SIG-M5 treated with dmso at 0.1 percent for 504 hours (cell line): ENCODE measurements at regions not wholly inside any gene's neighbourhood (a gene's known extent, or its start where the extent isn't known, plus 50 kb on each side); places are given as distances from the start of the nearest gene placed in this dataset.
A peak's percentile ranks its signal among the peaks of the same experiment; 100 is the strongest.

ENCODE experiments used
- DNase-seq: peaks from one replicate; lab custom pipeline; 2025; ENCODE audit not compliant: unreplicated experiment; lab: John Stamatoyannopoulos, UW

DNA sequence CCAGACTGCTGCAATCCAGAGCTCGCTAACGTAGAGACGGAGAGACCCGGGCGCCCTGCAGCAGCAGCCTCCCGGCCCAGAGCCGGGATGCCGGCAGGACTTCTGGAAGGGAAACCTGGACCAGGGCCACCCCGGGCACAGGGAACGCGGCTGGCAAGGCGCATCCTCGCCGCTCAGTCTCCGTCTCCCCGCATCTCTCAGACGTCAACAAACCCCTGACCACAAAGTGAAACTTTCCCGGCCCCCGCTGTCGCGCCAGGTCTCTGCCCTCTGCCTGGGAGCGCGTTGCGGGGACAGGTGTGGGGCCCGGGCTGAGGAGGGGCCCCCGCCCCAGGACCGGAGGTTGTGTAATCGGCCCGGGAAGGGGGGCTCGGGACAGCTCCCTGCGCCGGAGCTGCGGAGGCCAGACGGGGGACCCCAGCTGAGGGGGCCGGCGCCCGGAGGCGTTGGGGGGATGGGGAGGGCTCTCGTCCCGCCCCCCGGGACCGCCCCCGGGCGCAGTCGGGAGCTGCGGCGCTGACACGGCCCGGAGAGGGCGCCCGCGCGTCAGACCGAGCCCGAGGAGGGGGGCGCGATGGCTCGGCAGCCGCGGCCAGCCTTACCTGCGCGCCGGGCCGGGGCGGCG is 116.6 kb upstream of the HIVEP3 start:
- DNase-seq: no peak

DNA sequence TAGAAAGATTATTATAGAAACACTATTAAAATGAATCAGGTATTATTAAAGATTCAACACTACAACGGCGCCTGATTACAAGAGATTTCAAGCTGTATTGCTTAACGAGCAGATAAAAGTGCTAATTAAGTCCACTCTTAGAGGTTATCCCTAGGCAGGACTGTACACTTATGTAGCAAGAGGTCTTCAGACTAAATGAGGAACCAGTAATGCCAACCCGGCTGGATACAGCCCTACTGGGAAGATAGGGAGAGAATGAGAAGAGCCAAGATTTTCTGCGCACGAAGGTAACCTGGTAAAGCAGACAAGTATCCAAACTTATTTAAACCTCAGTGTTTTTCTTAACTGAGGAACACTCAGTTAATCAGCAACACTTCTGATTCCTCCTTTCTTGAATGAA is 115.7 kb upstream of the HIVEP3 start:
- DNase-seq: peak; percentile 39

DNA sequence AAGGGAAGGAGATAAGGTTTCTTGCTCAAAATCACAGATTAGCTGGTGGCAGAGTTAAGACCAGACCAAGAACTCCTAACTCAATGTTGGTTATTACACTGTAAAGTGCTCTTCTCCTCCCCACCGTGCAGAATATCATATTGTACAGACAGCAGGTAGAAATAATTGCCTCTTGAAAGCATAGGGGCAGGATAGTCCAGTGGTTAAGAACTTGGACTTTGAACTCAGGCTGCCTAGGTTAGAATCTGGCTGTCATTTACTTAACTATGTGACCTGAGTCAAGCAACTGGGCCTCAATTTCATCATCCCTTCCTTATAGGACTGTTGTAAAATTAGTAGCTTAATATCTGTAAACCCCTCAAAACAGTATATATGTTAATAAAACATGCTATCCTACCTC is 114.9 kb upstream of the HIVEP3 start:
- no peak for DNase-seq

DNA sequence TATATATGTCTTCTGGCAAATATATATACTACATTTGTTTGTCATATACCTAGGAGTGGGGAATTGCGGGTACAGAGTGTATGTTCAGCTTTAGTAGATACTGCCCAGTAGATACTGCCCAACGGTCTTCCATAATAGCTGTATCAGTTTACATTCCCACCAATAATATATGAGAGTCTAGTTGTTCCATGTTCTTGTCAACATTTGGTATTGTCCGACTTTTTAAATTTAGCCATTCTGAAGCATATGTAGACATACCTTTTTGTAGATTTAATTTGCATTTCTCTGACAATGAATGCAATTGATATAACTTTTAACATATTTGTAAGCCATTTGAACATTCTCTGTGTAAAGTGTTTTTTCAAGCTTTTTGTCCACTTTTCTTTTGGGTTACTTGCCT is 99.0 kb upstream of the HIVEP3 start:
- DNase-seq: no peak

DNA sequence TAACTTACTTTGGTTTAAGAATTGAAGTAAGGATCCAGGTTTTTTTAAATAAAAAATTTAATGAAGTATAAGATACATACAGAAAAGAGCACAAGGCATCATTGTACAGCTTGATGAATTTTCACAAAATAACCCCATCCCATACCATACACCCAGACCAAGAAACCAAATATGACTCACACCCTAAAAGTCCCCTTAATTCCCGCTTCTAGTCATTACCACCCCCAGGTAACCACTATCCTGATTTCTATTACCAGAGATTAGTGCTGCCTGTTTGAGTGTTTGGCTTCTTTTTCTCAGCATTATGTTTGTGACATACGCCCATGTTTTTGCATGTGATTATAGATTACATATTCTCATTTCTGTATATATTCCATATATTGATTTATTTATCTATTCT is 98.5 kb upstream of the HIVEP3 start:
- no peak for DNase-seq

DNA sequence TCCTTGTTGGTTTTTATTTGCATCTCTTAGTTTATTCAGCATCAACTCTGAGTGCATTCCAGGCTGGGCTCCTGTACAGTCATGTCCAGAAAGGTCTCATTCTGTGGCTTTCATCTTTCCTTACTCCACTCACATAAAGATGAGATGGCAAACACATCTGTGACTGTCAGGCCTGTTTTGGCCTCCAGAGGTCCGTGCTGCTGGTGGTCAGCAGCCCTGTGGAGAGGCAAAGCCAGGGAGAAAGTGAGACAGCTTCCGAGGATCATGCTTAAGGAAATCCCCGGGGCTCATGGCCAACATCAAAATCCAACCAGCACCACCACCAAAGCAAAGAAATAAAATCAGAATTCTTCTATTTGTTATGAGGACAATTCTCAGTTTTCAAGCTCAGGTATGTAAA is 96.1 kb upstream of the HIVEP3 start:
- no peak for DNase-seq

DNA sequence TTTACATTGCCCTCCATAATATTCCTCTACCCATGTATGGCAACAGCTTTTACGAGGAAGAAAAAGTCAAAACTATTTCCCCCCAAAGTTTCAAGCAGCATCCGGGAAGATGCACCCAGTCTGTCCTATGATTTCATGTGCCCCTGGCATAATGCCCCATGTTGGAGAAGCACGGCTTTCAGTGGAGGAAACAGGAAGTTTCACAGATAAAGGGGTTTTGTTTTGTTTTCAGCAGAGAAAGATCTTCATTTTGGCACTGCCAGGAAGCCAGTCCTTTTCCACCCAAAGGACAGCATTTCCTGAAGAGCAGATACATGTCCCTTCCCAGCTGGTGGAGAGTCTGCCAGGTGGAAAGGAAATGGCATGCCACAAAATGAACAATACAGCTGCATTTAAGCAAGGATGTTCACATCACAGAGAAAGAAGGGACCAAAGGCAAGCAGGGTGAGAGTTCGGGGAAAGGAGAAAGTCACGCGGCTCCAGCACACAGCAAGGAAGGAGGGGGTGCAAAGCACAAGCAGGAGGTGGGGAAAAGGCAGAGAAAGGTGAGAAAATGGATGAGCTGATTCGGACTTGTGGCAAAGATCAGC is 95.3 kb upstream of the HIVEP3 start:
- DNase-seq: no peak

DNA sequence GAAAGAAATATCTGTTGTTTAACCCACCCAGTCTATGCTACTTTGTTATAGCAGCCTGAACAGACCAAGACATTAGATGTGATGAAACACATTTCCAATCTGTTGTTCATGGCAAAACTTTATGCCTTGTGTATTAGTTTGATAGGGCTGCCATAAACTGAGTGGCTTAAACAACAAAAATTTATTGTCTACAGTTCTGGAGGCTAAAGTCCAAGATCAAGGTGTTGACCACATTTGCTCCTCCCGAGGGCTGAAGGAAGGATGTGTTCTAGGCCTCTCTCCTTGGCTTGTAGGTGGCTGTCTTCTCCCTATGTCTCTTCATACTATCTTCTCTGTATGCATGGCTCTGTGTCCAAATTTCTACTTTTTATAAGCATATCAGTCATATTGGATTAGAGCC is 94.1 kb upstream of the HIVEP3 start:
- DNase-seq: no peak

DNA sequence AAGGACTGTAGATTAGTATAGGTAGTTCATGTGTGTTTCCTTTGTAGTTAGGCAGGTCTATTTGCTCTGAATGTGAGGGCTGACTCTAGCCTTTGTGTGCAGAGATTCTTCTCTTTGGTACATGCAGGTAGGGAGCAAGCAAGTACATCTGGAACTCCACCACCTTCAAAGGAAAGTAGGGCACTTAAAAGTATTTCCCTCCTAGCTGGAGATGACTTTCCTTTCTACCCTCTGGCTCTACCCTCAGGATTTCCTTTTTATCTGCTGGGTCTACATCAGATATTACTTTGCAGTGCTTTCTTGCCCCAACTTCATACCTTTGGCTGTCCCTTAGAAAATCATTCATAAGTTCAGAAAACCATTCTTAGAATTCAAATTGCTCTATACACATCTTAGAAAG is 91.7 kb upstream of the HIVEP3 start:
- DNase-seq: no peak

DNA sequence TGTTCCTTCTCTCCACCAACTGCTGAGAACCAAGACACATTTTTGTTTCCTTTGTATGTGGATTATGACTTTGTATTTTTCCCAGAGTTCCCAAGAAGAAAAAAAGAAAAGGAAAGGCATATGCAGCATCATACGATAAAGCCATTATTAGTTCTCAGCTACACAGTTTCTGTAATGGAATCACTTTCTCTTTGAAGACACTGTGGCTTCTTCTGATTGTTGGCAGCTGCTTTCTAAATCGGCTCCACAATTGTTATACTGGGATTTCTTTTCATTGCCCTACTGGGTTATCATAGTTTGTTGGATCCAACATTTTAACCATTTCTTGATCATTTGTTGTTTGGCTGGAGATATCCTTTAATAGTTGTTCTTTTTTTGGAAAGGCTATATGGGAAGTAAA is 89.5 kb upstream of the HIVEP3 start:
- no peak for DNase-seq

DNA sequence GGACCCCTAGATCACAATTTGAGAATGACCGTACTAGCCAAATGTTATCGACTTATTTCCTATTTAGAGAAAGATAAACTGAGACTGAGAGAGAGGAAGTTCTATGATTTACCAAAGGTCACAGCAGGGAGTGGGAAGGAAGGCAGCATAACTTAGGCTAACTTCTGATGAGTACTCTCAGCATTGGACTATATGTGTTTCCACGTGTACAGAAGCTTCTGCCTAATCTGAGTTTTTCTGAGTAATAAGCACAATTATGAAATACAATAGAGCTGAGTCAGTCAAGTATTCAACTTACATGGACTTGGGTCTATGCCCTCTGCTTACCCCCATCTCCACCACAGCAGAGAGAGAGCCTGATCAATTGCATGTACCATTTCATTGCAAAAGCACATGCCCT is 88.1 kb upstream of the HIVEP3 start:
- no peak for DNase-seq

DNA sequence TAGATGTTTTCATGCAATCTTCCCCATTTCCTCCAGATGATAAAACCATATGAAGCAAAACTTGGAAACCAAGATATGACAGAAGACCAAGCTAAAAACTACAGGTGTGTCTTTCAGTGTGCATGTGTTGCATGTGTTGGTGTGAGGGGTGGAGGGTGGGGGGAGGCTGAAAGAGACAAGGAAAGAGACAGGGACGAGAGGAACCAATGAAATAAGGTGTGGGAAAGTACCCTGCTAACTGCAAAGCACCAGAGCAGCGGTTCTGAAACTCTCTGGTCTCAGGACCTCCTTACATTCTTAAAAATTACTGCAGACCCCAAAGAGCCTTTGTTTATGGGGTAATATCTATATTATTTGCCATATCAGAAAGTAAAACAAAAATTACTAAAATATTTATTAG is 87.4 kb upstream of the HIVEP3 start:
- DNase-seq: no peak

DNA sequence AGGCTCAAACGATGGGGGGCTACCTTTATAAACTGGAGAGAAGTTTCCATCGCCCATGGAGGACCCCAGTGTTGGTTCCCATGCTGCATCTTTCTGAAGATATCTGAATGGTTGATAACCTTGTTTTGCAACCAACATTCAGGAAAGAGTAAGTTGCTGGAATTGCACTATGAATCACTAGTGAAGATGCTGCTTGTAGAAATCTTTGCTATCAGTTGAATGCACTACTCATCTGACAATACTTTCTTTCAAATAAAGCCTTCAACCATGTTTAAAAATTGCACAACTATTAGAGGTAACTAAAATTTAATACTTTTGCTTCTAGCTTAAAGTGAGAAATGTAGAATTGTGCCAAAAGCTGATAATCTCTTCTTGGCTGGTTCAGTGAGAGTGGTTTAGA is 86.8 kb upstream of the HIVEP3 start:
- DNase-seq: no peak

DNA sequence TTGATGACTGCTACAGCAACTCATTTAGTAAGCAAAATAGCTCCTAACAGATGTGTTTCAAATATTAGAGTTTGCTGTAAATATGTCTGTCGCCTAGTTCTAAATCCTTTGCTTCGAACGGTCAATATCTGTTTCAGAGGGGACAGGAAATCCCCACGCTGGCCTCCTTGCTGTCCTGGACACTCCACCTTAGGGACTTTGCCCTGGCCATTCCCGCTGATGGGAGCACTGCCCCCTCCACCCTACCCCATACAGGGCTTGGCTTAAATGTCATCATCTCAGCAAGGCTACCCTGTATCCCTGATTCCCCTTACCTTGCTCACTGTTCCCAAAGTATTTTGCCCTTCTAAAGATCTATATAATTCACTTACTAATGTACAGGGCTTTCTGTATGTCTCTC is 86.1 kb upstream of the HIVEP3 start:
- no peak for DNase-seq

DNA sequence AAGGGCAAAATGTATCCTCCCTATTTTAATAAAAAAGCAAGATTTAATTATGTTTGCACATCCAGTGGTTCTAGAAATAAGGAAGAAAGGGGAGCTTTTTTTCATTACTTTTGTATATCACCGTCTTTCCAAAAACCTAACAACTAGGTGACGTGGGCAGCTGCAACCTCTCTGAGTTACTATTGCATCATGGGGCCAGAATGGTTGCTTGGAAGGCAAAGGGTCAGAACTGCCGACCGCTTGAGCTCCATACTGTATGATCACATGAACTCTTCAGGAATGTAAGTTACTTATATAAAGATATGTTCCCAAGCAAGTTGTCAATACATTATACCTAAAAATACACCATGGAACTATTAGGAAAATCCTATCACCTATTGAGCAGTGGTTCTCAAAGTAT is 85.6 kb upstream of the HIVEP3 start:
- no peak for DNase-seq

DNA sequence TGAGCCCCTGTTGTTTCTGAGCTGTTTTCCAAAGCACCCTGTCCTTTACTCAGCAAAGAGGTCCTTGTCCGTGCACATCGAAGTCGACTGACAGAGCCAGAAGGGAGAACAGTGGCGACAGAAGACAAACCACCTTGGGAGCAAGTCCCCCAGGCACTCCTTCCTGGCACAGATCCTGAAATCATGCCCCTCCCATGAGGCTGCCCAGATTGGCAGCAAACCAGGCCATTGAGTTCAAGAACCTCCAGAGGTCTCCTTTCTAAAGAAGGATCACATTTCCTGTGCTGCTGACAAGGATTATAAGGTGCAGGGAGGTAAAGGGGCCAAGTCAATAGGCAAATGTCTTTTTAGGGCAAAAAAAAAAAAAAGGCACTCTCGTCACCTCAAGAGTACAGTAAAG is 84.7 kb upstream of the HIVEP3 start:
- no peak for DNase-seq

DNA sequence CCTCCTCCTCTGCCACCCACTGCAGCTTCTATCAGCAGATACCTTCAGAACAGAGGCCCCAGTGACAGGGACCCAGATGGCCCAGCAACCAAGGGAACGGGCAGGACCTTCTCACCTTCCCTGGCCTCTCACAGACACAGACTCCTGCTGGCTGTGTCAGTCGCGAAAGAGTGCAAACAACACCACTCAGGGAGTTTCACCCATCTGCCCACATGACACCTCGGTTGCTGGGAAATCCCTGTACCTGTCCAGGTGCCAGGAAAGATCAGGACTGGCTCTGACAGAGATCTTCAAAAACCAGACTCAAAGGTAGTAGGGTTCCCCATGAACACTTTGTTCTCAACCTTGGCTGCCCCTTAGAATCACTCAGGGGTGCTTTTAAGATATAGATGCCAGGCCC is 83.5 kb upstream of the HIVEP3 start:
- DNase-seq: no peak

DNA sequence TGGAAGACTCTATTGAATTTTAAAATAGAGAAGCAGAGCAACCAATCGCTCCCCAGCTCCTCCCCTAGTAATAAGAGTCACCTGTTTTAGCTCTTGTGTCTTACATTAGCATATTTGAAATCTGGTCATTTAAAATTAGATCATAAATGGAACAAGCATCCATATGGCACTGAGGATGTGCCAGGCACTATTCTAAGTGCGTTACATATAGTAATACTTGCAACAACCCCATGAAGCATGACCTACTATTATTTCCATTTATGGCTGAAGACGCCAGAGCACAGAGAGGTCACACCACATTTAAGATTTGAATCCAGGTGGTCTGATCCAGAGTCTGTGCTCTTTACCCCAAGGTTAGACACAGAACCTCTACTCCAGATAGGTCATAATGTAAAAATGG is 82.0 kb upstream of the HIVEP3 start:
- no peak for DNase-seq

DNA sequence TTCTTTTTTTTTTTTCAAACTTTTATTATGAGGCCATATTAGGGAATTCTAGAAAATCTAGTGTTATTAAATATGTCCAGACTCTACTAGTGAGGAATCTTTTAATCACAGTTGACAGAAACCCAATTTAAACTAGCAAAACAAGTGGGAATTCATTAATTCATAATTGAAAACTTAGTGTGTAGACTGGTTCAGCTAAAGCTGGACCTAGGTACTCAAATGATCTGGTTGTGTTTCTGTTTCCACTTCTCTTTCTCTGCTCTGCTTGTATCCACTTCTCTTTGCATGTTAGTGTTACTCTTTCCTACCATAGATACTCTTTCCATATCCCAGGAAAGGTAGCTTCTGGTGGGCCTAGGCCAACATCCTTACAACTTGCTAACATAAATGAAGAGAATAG is 81.2 kb upstream of the HIVEP3 start:
- DNase-seq: no peak

DNA sequence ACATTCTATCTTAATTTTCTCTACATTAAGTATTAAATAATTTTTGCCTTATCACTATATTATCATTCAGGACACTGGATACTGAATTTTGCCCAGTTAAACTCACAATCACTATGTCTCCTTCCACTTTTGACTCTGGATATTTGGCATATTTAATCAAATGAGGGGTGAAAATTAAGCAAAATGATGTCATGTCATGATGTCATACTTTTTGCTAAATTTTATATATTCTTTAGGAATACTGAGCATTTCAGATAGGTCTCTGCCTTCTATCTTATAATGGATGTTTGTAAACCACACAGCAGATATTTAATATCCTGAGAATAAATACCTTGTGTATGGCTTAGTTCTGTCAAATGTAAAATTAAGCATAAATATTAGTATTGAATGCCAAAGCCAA is 79.5 kb upstream of the HIVEP3 start:
- no peak for DNase-seq

DNA sequence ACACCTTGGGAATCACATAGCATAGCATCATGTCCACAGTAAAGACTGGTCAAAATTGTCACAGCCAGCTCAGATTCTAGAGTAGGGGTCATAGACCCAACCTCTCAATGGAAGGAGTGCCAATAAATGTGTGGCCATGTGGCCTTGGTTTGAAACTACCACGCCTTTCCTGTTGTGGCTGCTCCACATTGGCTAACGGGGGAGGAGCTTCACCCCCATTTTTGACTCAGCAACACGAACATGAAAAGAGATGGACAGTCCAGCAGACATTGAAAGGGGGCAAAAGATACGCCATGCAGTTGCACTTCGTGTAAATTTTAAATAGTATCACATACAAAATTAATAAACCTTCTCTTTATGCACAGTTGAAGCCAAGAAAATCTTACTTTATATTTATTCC is 78.4 kb upstream of the HIVEP3 start:
- no peak for DNase-seq

DNA sequence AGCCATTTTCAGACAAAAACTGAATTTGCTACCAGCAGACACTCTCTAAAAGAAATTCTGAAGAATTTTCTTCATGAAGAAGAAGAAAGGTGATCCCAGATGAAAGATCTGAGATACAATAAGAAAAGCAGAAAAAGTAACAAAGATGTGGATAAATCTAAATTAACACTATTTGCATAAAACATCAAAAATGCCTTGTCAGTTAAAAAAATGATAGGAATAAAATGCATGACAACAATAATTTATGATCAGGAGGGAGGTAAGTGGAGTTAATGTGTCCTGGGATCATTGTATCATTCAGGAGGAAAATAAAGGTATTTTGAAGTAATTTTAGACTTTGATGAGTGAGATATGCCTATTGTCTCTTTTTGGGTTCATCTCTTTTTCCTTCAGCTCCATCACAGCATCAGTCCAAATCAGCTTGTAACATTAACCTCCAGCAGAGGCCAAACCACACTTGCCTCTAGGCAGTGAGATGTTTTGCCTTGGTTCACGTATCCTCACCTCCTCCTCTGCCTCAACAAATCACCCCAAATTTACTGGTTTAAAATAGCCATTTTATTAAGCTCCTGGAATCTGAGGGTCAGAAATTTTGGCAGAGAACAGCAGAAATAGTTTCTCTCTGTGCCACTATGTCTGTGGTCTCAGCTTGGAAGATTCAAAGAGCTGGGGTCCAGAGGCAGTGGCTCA is 76.9 kb upstream of the HIVEP3 start:
- no peak for DNase-seq
